A673 (cell line): ENCODE measurements at regions not wholly inside any gene's neighbourhood (a gene's known extent, or its start where the extent isn't known, plus 50 kb on each side); places are given as distances from the start of the nearest gene placed in this dataset.

Experiments used
- BruUV-seq: library from RNA; stranded (reverse); fragments of 400-500 nt; replicated peaks from 2 replicates; lab custom pipeline; 2021; lab: Mats Ljungman, UMichigan
- CTCF ChIA-PET: fragments of 300-600 bp; sonication (Branson Sonifier 250); formaldehyde crosslinking; loops from one replicate; lab custom pipeline; 2022; ENCODE audit warnings: antibody characterized with exemption; lab: Charles Lee
- POLR2A ChIA-PET: fragments of 300-600 bp; sonication (Branson Sonifier 250); formaldehyde crosslinking; loops from one replicate; lab custom pipeline; 2022; ENCODE audit warnings: antibody characterized with exemption; ENCODE audit not compliant: low non-redundant PET; lab: Charles Lee
- DNase-seq: peaks from one replicate; pipeline ENCODE4 v3.0.0-alpha.2; 2015; ENCODE audit warnings: low spot score
- H3K27ac ChIP-seq: fragments of 200-600 bp; sonication (generic); 2 replicates; pipeline ENCODE4 v1.5.1; 2016; ENCODE audit warnings: mixed run types, low read depth, mild to moderate bottlenecking, mixed read lengths, antibody characterized with exemption, low read length; ENCODE audit not compliant: poor library complexity, severe bottlenecking
- H3K27me3 ChIP-seq: fragments of 200-600 bp; sonication (generic); replicated peaks from 2 replicates; pipeline ENCODE4 v1.6.1; 2017; ENCODE audit warnings: mixed run types, low read depth, mild to moderate bottlenecking, mixed read lengths, antibody characterized with exemption, low read length; ENCODE audit not compliant: insufficient read depth, poor library complexity
- H3K36me3 ChIP-seq: fragments of 200-600 bp; sonication (generic); 2 replicates; pipeline ENCODE4 v1.6.1; 2016; ENCODE audit warnings: mixed run types, mild to moderate bottlenecking, mixed read lengths, antibody characterized with exemption, low read length; ENCODE audit not compliant: insufficient read depth, poor library complexity, severe bottlenecking
- H3K4me1 ChIP-seq: fragments of 200-600 bp; sonication (generic); 2 replicates; pipeline ENCODE4 v1.6.1; 2017; ENCODE audit warnings: mixed run types, mild to moderate bottlenecking, mixed read lengths, antibody characterized with exemption, low read length; ENCODE audit not compliant: insufficient read depth, poor library complexity, severe bottlenecking
- H3K4me3 ChIP-seq: fragments of 200-600 bp; sonication (generic); 2 replicates; pipeline ENCODE4 v1.5.1; 2016; ENCODE audit warnings: low read depth, mixed run types, mild to moderate bottlenecking, mixed read lengths, low read length; ENCODE audit not compliant: poor library complexity, severe bottlenecking
- H3K9me3 ChIP-seq: fragments of 200-600 bp; sonication (generic); 2 replicates; pipeline ENCODE4 v1.6.1; 2016; ENCODE audit warnings: mixed run types, low read depth, mild to moderate bottlenecking, mixed read lengths, antibody characterized with exemption, low read length; ENCODE audit not compliant: poor library complexity, severe bottlenecking
- EZH2 ChIP-seq: fragments of 200-600 bp; sonication (generic); IDR thresholded peaks from 2 replicates; pipeline ENCODE4 v1.6.1; 2017; ENCODE audit warnings: borderline replicate concordance, low read depth, mild to moderate bottlenecking, mixed read lengths, antibody characterized with exemption, low read length; ENCODE audit not compliant: poor library complexity, severe bottlenecking
- intact Hi-C: fragments of 100-400 bp; cut with micrococcal nuclease; formaldehyde crosslinking; loops from one replicate; pipeline ENCODE4 v1.10.0; 2022; ENCODE audit not compliant: unreplicated experiment
- TF ChIP-seq, protein P1 (sequence below): fragments of 300-800, 200-600 bp; sonication (generic); conservative IDR thresholded peaks from 2 replicates; pipeline ENCODE4 v1.5.1; 2017; ENCODE audit warnings: low read depth, mild to moderate bottlenecking, antibody characterized with exemption, low read length, moderate library complexity, mixed read lengths

GRCh38 chr21:15182731-15183130 lies 117.9 kb upstream of the NRIP1 start:
- ChIA-PET POLR2A (no interaction called here), CTCF (no interaction called here)
- no peaks in the 10 kb centered on the region for H3K9me3 ChIP-seq
- no peaks in the 10 kb centered on the region for H3K27me3 ChIP-seq
- H3K36me3 ChIP-seq, result no peaks in the 10 kb centered on the region
- no peak overlapping the region for H3K27ac ChIP-seq
- no peak overlapping the region for H3K4me3 ChIP-seq
- intact Hi-C loops, result no loop called here
- no peaks in the 10 kb centered on the region for H3K4me1 ChIP-seq
- DNase-seq, result no peak
- TF ChIP-seq, protein P1, sequence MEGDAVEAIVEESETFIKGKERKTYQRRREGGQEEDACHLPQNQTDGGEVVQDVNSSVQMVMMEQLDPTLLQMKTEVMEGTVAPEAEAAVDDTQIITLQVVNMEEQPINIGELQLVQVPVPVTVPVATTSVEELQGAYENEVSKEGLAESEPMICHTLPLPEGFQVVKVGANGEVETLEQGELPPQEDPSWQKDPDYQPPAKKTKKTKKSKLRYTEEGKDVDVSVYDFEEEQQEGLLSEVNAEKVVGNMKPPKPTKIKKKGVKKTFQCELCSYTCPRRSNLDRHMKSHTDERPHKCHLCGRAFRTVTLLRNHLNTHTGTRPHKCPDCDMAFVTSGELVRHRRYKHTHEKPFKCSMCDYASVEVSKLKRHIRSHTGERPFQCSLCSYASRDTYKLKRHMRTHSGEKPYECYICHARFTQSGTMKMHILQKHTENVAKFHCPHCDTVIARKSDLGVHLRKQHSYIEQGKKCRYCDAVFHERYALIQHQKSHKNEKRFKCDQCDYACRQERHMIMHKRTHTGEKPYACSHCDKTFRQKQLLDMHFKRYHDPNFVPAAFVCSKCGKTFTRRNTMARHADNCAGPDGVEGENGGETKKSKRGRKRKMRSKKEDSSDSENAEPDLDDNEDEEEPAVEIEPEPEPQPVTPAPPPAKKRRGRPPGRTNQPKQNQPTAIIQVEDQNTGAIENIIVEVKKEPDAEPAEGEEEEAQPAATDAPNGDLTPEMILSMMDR, result no peak
- no peak for TF ChIP-seq EZH2
- BruUV-seq, result no TSS peak

GRCh38 chr21:15183813-15184257 lies 119.0 kb upstream of the NRIP1 start:
- H3K36me3 ChIP-seq, result no peaks in the 10 kb centered on the region
- no peak for TF ChIP-seq EZH2
- TF ChIP-seq, protein P1, result no peak
- no peaks in the 10 kb centered on the region for H3K4me1 ChIP-seq
- DNase-seq, result no peak
- CTCF ChIA-PET, result no interaction called here
- BruUV-seq, result no TSS peak
- H3K27me3 ChIP-seq, result no peaks in the 10 kb centered on the region
- no peaks in the 10 kb centered on the region for H3K9me3 ChIP-seq
- H3K27ac ChIP-seq, result no peak overlapping the region
- intact Hi-C loops, result no loop called here
- H3K4me3 ChIP-seq, result no peak overlapping the region
- POLR2A ChIA-PET, result no interaction called here

DNA sequence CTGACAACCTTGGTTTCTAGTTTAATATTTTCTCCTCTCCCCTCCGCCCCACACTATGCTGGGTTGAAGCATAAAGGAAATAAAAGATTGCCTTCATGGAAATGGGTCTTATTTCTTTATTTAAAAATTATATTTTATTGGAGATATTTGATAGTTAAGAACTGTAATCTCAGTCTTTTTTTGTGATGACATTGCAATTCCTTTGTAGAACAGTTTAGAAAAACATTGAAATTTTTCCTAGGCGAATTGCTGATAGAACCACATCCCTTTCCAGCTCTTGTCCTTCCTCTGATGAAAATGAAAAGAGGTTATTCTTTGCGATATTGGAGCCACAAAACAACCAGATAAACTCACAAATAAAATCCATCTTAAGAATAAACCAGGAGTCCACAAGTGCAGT lies 125.6 kb upstream of the NRIP1 start:
- TF ChIP-seq, protein P1, result no peak
- no peak for TF ChIP-seq EZH2
- Histone ChIP-seq H3K27ac (no peak overlapping the region), H3K4me1 (no peaks in the 10 kb centered on the region), H3K9me3 (no peaks in the 10 kb centered on the region), H3K4me3 (no peak overlapping the region), H3K36me3 (no peaks in the 10 kb centered on the region), H3K27me3 (no peaks in the 10 kb centered on the region)
- DNase-seq, result no peak
- no TSS peak for BruUV-seq
- POLR2A ChIA-PET, result no interaction called here
- CTCF ChIA-PET, result no interaction called here
- intact Hi-C loops, result no loop called here
